Tibial artery (tissue), 4 donors: ENCODE measurements at regions not wholly inside any gene's neighbourhood (a gene's known extent, or its start where the extent isn't known, plus 50 kb on each side); places are given as distances from the start of the nearest gene placed in this dataset.

Experiments
- DNase-seq, 2 donors: peaks; one replicate each; pipeline ENCODE4 v3.0.0-alpha.2; 2019
- H3K27ac ChIP-seq, 2 donors: fragments of 200-600 bp; sonication (generic) in 1 of 2; 1 replicate in 1 of 2; 2 replicates in 1 of 2; pipeline ENCODE4 v1.5.1; 2018 to 2019; ENCODE audit warnings: mild to moderate bottlenecking in 1 of 2
- H3K27me3 ChIP-seq, 2 donors: fragments of 200-600 bp; sonication (generic) in 1 of 2; one replicate each; pipeline versions ENCODE4 v1.5.1 to v1.6.0; 2016 to 2019
- H3K36me3 ChIP-seq, 3 donors: fragments of 200-600 bp; sonication (generic) in 2 of 3; one replicate each; pipeline ENCODE4 v1.5.1; 2016 to 2019; ENCODE audit warnings: mild to moderate bottlenecking in 2 of 3
- H3K4me1 ChIP-seq, 4 donors: fragments of 200-600 bp; sonication (generic) in 2 of 4; 1 replicate in 3 of 4; 2 replicates in 1 of 4; pipeline ENCODE4 v1.5.1; 2016 to 2019
- H3K4me3 ChIP-seq, 2 donors: fragments of 200-600 bp; sonication (generic) in 1 of 2; 1 replicate in 1 of 2; 2 replicates in 1 of 2; pipeline ENCODE4 v1.5.1; 2018 to 2019; ENCODE audit warnings: mild to moderate bottlenecking in 2 of 2
- H3K9me3 ChIP-seq, 3 donors: fragments of 200-600 bp; sonication (generic) in 1 of 3; one replicate each; pipeline ENCODE4 v1.5.1; 2016 to 2019
- intact Hi-C: fragments of 100-400 bp; cut with DNase I; formaldehyde crosslinking; loops from one replicate; pipeline ENCODE4 v1.15.0; 2023; ENCODE audit warnings: low total_unique reads
- TF ChIP-seq, protein P1 (sequence below), 2 experiments: fragments of 200-600 bp in 1 of 2; fragments of 450-650 bp in 1 of 2; IDR thresholded peaks; one replicate each; pipeline ENCODE4 v1.5.1; 2017 to 2019; ENCODE audit warnings: antibody characterized with exemption in 2 of 2, mild to moderate bottlenecking in 1 of 2, moderate library complexity in 1 of 2

DNA sequence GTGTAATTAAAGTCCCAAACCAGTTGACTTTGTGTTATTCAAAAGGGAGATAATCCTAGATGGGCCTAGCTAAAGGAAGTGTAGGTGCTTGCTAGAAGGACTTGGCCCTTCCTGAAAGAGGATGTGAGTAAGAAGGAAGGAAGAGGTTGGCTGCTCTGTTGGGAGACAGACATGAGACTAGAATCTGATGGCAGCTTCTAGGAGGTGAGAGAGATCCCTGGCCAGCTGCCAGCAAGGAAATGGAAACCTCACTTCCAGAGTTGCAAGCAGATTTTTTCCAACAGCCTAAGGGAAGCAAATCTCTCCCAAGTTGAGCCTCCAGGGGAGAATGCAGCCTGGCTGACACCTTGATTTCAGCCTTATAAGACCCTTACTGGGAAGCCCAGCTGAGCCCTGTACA lies 368.4 kb upstream of the ZMIZ1 start:
- H3K27me3 ChIP-seq: no peaks in the 10 kb centered on the region
- no peaks in the 10 kb centered on the region for H3K9me3 ChIP-seq
- intact Hi-C loops: no loop called here
- no peak overlapping the region for H3K27ac ChIP-seq
- no peak overlapping the region for H3K4me3 ChIP-seq
- TF ChIP-seq, protein P1, sequence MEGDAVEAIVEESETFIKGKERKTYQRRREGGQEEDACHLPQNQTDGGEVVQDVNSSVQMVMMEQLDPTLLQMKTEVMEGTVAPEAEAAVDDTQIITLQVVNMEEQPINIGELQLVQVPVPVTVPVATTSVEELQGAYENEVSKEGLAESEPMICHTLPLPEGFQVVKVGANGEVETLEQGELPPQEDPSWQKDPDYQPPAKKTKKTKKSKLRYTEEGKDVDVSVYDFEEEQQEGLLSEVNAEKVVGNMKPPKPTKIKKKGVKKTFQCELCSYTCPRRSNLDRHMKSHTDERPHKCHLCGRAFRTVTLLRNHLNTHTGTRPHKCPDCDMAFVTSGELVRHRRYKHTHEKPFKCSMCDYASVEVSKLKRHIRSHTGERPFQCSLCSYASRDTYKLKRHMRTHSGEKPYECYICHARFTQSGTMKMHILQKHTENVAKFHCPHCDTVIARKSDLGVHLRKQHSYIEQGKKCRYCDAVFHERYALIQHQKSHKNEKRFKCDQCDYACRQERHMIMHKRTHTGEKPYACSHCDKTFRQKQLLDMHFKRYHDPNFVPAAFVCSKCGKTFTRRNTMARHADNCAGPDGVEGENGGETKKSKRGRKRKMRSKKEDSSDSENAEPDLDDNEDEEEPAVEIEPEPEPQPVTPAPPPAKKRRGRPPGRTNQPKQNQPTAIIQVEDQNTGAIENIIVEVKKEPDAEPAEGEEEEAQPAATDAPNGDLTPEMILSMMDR (IDR thresholded peaks at IDR 0.05): no peak
- peaks cover 0 to 12% (median 8%) of the 10 kb centered on the region in 4 donors for H3K4me1 ChIP-seq
- no peaks in the 10 kb centered on the region for H3K36me3 ChIP-seq
- DNase-seq: no peak

DNA sequence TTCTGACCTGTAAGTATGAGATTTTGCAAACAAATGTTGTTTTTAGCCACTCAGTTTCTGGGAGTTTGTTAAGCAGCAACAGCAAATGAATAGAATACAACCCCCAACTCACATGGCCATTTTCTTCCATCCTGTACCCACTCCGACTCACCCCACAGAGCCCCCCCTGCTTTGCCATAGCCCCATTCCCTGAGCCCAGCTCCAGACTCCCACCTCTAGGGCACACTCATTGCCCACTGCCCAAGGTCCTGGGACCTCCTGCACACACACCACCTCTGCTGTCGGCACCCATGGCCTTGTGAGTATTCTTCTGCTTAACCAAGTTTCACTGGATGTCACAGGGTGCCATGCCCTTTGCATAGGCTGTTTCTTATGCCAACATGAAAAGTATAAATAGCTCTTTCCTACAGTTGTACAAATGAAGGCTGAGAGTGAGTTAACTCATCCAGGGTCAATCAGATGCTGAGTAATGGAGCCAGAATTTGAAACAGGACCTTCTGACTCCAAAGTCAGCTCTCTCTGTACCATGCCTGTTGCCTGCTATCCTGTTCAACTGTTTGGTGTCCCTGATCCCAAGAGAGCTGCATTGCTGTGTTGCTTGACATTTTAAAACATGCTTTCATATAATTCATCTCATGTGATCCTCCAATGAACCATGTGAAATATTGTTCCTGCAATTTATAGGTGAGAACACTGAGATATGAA lies 367.8 kb upstream of the ZMIZ1 start:
- intact Hi-C loops: no loop called here
- Histone ChIP-seq H3K36me3 (no peaks in the 10 kb centered on the region), H3K9me3 (no peaks in the 10 kb centered on the region), H3K4me3 (no peak overlapping the region), H3K4me1 (peaks cover 0 to 12% (median 8%) of the 10 kb centered on the region in 4 donors), H3K27me3 (no peaks in the 10 kb centered on the region), H3K27ac (no peak overlapping the region)
- TF ChIP-seq, protein P1 (IDR thresholded peaks at IDR 0.05): no peak
- DNase-seq: no peak

DNA sequence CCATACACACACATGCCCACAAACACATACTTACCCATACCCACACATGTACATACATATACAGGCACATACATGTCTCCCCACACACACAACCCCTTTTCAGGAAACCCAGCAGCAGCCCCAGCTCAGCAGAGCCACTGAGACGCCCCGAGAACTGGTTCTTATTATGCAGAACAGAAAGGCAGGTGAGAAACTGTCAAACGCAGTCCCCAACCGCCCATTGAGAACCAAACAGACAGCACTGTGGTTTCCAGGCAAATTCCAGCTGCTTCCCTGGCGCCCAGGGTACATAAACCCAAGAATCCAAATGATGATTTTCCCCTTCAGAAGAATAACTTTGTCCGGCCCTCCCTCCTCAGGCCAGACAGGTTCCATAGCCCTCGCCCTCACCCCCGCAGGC lies 366.6 kb upstream of the ZMIZ1 start:
- intact Hi-C loops: no loop called here
- Histone ChIP-seq H3K4me1 (peaks cover 0 to 5% (median 4%) of the 10 kb centered on the region in 4 donors), H3K36me3 (no peaks in the 10 kb centered on the region), H3K4me3 (no peak overlapping the region), H3K9me3 (no peaks in the 10 kb centered on the region), H3K27ac (no peak overlapping the region), H3K27me3 (no peaks in the 10 kb centered on the region)
- DNase-seq: no peak
- TF ChIP-seq, protein P1 (IDR thresholded peaks at IDR 0.05): no peak

DNA sequence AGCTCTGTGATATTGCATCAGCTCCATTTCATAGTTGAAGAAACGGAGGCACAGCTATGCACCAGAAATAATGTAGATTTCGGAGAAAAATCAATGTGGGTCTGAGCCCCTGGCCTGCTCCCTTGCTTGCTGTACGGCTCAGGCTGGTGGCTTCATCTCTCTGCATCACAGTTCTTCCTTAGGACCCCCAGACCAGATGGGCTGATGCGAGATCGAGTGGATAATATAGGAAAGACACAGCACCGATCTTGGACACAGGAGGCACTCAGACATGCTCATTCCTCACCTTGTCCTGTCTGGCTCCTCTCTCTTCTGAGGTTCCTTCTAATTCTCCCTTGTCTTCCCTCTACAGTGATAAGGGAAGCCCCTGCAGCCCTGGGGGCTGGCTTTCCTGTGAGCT lies 365.9 kb upstream of the ZMIZ1 start:
- intact Hi-C loops: no loop called here

DNA sequence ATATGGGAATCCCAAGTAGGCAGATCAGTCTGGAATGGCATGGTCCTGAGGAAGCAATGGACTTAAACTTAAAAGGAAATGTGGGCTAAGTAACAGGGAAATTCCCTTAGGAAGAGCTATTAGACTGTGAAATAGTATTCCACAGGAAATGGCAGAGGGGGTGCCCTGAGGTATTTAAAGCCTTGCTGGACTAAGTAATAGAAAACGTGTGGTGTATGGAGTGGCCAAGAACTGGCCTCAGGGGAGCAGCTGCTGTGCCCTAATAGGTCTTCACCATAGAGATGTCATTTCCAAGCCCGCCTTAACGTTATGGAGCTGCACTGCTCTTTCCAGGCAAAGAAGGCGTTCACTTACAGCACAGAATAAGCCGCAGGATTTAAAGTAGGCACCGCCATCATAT lies 365.2 kb upstream of the ZMIZ1 start:
- intact Hi-C loops: no loop called here
- Histone ChIP-seq H3K27me3 (no peaks in the 10 kb centered on the region), H3K4me1 (no peaks in the 10 kb centered on the region), H3K36me3 (no peaks in the 10 kb centered on the region), H3K9me3 (no peaks in the 10 kb centered on the region), H3K27ac (no peak overlapping the region), H3K4me3 (no peak overlapping the region)
- TF ChIP-seq, protein P1 (IDR thresholded peaks at IDR 0.05): no peak
- no peak for DNase-seq

More for the DNA sequence above, 365.9 kb upstream of the ZMIZ1 start:
- no peak for DNase-seq
- H3K27ac ChIP-seq: no peak overlapping the region
- H3K9me3 ChIP-seq: no peaks in the 10 kb centered on the region
- no peak overlapping the region for H3K4me3 ChIP-seq
- no peaks in the 10 kb centered on the region for H3K4me1 ChIP-seq
- no peaks in the 10 kb centered on the region for H3K27me3 ChIP-seq
- no peaks in the 10 kb centered on the region for H3K36me3 ChIP-seq
- TF ChIP-seq, protein P1 (IDR thresholded peaks at IDR 0.05): no peak
